Activated CD8-positive, alpha-beta T cell treated with anti-CD3 and anti-CD28 coated beads for 36 hours (primary cell): ENCODE measurements at regions not wholly inside any gene's neighbourhood (a gene's known extent, or its start where the extent isn't known, plus 50 kb on each side); places are given as distances from the start of the nearest gene placed in this dataset.
A peak's percentile ranks its signal among the peaks of the same experiment; 100 is the strongest.

Source experiments
- ATAC-seq: fragments of 200-7000 bp; cut with Tn5 transposase; one replicate; pipeline ENCODE4 v1.10.0; 2021; ENCODE audit warnings: mild to moderate bottlenecking, moderate library complexity
- CTCF ChIA-PET: fragments of 350-600 bp; sonication (Branson Sonifier 250); formaldehyde crosslinking; loops from one replicate; lab custom pipeline; 2021; ENCODE audit warnings: antibody characterized with exemption; lab: Charles Lee
- POLR2A ChIA-PET: fragments of 350-600 bp; sonication (Branson Sonifier 250); formaldehyde crosslinking; loops from one replicate; lab custom pipeline; 2021; ENCODE audit warnings: antibody characterized with exemption; lab: Charles Lee
- DNase-seq: peaks from one replicate; pipeline ENCODE4 v3.0.0-alpha.2; 2020
- H3K27ac Mint-ChIP-seq: one replicate; pipeline ENCODE4 v1.8.0; 2021; ENCODE audit warnings: mild to moderate bottlenecking, mixed read lengths
- H3K27me3 Mint-ChIP-seq: one replicate; pipeline ENCODE4 v1.8.0; 2021; ENCODE audit warnings: mixed read lengths
- H3K36me3 Mint-ChIP-seq: one replicate; pipeline ENCODE4 v1.8.0; 2021; ENCODE audit warnings: low read depth, mixed read lengths
- H3K4me1 Mint-ChIP-seq: one replicate; pipeline ENCODE4 v1.8.0; 2021; ENCODE audit warnings: low read depth, mixed read lengths
- H3K4me3 Mint-ChIP-seq: one replicate; pipeline ENCODE4 v1.8.0; 2021; ENCODE audit warnings: mild to moderate bottlenecking, moderate library complexity, mixed read lengths
- H3K9me3 Mint-ChIP-seq: one replicate; pipeline ENCODE4 v1.8.0; 2021; ENCODE audit warnings: mixed read lengths
- CTCF ChIP-seq: fragments of 200-600 bp; IDR thresholded peaks from one replicate; pipeline ENCODE4 v1.8.0; 2022; ENCODE audit warnings: antibody characterized with exemption, mild to moderate bottlenecking
- intact Hi-C: fragments of 100-400 bp; cut with micrococcal nuclease; formaldehyde crosslinking; loops from one replicate; pipeline ENCODE4 v1.10.0; 2022

DNA sequence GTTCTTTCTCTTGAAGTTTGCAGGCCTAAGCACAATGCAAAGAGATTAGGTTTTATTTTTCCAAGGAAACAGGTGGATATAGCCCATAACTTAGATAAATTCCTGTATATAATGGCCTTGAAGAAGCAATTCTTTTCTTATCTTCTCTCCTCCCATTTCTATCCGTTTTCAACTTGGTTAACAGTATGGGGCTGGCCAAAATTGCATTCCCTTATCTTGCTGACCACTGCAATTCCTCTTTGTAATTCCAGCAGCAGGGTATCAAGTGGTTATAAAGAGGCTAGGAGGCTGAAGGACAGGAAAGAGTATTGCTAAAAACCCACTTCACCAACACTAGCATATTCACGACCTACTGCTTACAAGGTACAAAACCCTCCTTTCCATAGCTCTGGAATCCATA is 643.5 kb upstream of the ID4 start:
- H3K36me3 Mint-ChIP-seq = no peaks in the 10 kb centered on the region
- POLR2A ChIA-PET = no interaction called here
- intact Hi-C loops = no loop called here
- no peak overlapping the region for H3K27ac Mint-ChIP-seq
- H3K27me3 Mint-ChIP-seq = no peaks in the 10 kb centered on the region
- no peak for ATAC-seq
- TF ChIP-seq CTCF = no peak
- H3K4me3 Mint-ChIP-seq = no peak overlapping the region
- no peak for DNase-seq
- H3K4me1 Mint-ChIP-seq = no peaks in the 10 kb centered on the region
- CTCF ChIA-PET = no interaction called here
- peaks cover 3% of the 10 kb centered on the region for H3K9me3 Mint-ChIP-seq

GRCh38 chr6:19204445-19204844 is 632.7 kb upstream of the ID4 start:
- ATAC-seq = no peak
- intact Hi-C loops = no loop called here
- no peak for DNase-seq
- H3K9me3 Mint-ChIP-seq = peaks cover 16% of the 10 kb centered on the region
- no peaks in the 10 kb centered on the region for H3K27me3 Mint-ChIP-seq
- no peak overlapping the region for H3K27ac Mint-ChIP-seq
- H3K36me3 Mint-ChIP-seq = no peaks in the 10 kb centered on the region
- no peak for TF ChIP-seq CTCF
- H3K4me1 Mint-ChIP-seq = no peaks in the 10 kb centered on the region
- POLR2A ChIA-PET = no interaction called here
- no peak overlapping the region for H3K4me3 Mint-ChIP-seq
- CTCF ChIA-PET = no interaction called here

GRCh38 chr6:19205076-19205475 is 632.1 kb upstream of the ID4 start:
- peaks cover 16% of the 10 kb centered on the region for H3K9me3 Mint-ChIP-seq
- DNase-seq (no peak), ATAC-seq (no peak)
- no peak overlapping the region for H3K4me3 Mint-ChIP-seq
- H3K27me3 Mint-ChIP-seq = no peaks in the 10 kb centered on the region
- H3K27ac Mint-ChIP-seq = no peak overlapping the region
- no peaks in the 10 kb centered on the region for H3K36me3 Mint-ChIP-seq
- POLR2A ChIA-PET = no interaction called here
- TF ChIP-seq CTCF = no peak
- CTCF ChIA-PET = no interaction called here
- H3K4me1 Mint-ChIP-seq = no peaks in the 10 kb centered on the region
- intact Hi-C loops = no loop called here

- ATAC-seq (no peak), DNase-seq (no peak)
- no peak for TF ChIP-seq CTCF
- CTCF ChIA-PET = no interaction called here
- Mint-ChIP-seq H3K27me3 (no peaks in the 10 kb centered on the region), H3K9me3 (peaks cover 7% of the 10 kb centered on the region), H3K27ac (no peak overlapping the region), H3K4me3 (no peak overlapping the region), H3K4me1 (no peaks in the 10 kb centered on the region), H3K36me3 (no peaks in the 10 kb centered on the region)
- POLR2A ChIA-PET = no interaction called here
- intact Hi-C loops = no loop called here
Observed at GRCh38 chr6:19209202-19209601, 628.0 kb upstream of the ID4 start.

DNA sequence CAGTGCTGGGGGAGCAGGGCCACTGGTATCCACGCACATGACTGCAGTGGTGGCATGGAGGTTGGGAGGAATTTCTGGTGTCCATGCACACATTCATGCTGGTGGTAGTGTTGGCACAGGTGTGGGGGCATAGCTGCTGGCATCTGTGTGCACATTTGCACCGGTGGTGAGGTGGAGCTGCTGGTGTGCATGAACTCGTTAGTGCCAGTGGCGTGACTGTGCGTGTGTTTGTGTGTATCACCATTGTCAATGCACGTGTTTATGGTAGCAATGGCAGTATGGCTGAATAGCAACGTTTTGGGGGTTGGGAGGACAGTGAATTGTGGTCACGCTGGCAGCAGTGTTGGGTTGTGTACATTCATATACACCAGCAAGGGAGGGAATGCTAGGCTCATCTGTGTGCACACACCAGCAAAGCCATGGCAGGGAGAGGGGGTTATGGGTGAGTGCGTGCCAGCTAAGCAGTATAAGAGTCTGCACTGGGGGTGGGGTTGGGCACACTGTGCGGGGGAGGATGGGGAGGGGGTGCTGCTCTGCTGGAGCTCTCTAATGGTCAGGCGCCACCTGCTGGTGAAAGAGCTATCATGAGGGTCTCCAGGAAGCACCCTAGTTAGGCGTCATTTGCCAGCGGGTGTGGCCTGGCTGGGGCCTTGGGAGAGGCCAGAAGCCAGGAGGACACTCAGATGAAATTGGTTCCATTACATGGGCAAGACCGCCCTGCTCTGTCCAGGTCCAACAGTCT is 626.1 kb upstream of the ID4 start:
- TF ChIP-seq CTCF = no peak
- CTCF ChIA-PET = interaction anchor here (1.0 kb wide), 1 partner anchor 11 kb away, joined by 4 read pairs; no protein-coding TSS in a partner anchor
- ATAC-seq (no peak), DNase-seq (peak; percentile 42)
- Mint-ChIP-seq H3K4me1 (no peaks in the 10 kb centered on the region), H3K27me3 (no peaks in the 10 kb centered on the region), H3K36me3 (no peaks in the 10 kb centered on the region), H3K9me3 (peaks cover 6% of the 10 kb centered on the region), H3K4me3 (no peak overlapping the region), H3K27ac (no peak overlapping the region)
- intact Hi-C loops = no loop called here
- POLR2A ChIA-PET = no interaction called here
